Endothelial cell of umbilical vein (primary cell): ENCODE measurements at regions not wholly inside any gene's neighbourhood (a gene's known extent, or its start where the extent isn't known, plus 50 kb on each side); places are given as distances from the start of the nearest gene placed in this dataset.

Experiments used
- BruUV-seq: library from RNA; stranded (reverse); fragments of 400-500 nt; replicated peaks from 2 replicates; lab custom pipeline; 2021; lab: Mats Ljungman, UMichigan
- CTCF ChIA-PET: fragments of 300-600, 350-600 bp; sonication (Branson Sonifier 250); formaldehyde crosslinking; loops from one replicate; lab custom pipeline; 2021; ENCODE audit warnings: antibody characterized with exemption, inconsistent platforms; lab: Charles Lee
- POLR2A ChIA-PET: fragments of 300-600, 350-600 bp; sonication (Branson Sonifier 250); formaldehyde crosslinking; loops from one replicate; lab custom pipeline; 2021; ENCODE audit warnings: antibody characterized with exemption, inconsistent platforms; lab: Charles Lee
- DNase-seq: peaks from one replicate; pipeline ENCODE4 v3.0.0-alpha.2; 2011; ENCODE audit warnings: low read depth, low spot score
- FAIRE-seq: peaks from 2 replicates; lab custom pipeline; 2011; peaks lifted over from hg19 to GRCh38; lab: Jason Lieb, UNC
- H2AFZ ChIP-seq: 2 replicates; pipeline ENCODE4 v1.6.0; 2012; ENCODE audit warnings: low read depth, low read length, control low read depth, inconsistent platforms
- H3K27ac ChIP-seq: 2 replicates; pipeline ENCODE4 v1.5.1; 2011; ENCODE audit warnings: low read depth, mild to moderate bottlenecking, control low read depth, low read length, moderate library complexity; ENCODE audit not compliant: insufficient read depth
- H3K27me3 ChIP-seq, 2 experiments: 2 replicates each; pipeline versions ENCODE4 v1.6.0 to v1.6.1; 2011; ENCODE audit warnings: low read length in 2 of 2, mixed read lengths in 1 of 2; ENCODE audit not compliant: control insufficient read depth in 2 of 2, insufficient read depth in 2 of 2
- H3K36me3 ChIP-seq, 2 experiments: 2 replicates in 1 of 2; 3 replicates in 1 of 2; pipeline ENCODE4 v1.5.1; 2011; ENCODE audit warnings: low read length in 2 of 2, mild to moderate bottlenecking in 1 of 2, moderate library complexity in 1 of 2; ENCODE audit not compliant: control insufficient read depth in 2 of 2, insufficient read depth in 2 of 2; ENCODE audit errors: extremely low read depth in 1 of 2
- H3K4me1 ChIP-seq: 3 replicates; pipeline ENCODE4 v1.5.1; 2011; ENCODE audit warnings: mild to moderate bottlenecking, low read length; ENCODE audit not compliant: control insufficient read depth, insufficient read depth; ENCODE audit errors: extremely low read depth
- H3K4me2 ChIP-seq: 2 replicates; pipeline ENCODE4 v1.6.1; 2011; ENCODE audit warnings: low read length, control low read depth, mixed read lengths; ENCODE audit not compliant: insufficient read depth
- H3K4me3 ChIP-seq, 3 experiments: fragments of 200-600 bp in 1 of 3; sonication (generic), shearing (Covaris generic) in 1 of 3; replicated peaks in 1 of 3; 2 replicates each; pipeline ENCODE4 v1.5.1; 2011 to 2016; ENCODE audit warnings: control low read depth in 3 of 3, low read length in 3 of 3, mild to moderate bottlenecking in 2 of 3, inconsistent platforms in 1 of 3, low read depth in 1 of 3, moderate library complexity in 1 of 3; ENCODE audit not compliant: insufficient read depth in 1 of 3
- H3K79me2 ChIP-seq: 2 replicates; pipeline ENCODE4 v1.6.0; 2012; ENCODE audit warnings: low read length, inconsistent platforms; ENCODE audit not compliant: control insufficient read depth, insufficient read depth
- H3K9ac ChIP-seq: replicated peaks from 2 replicates; pipeline ENCODE3; 2011; ENCODE audit warnings: low read length, control low read depth; ENCODE audit not compliant: insufficient read depth; ENCODE audit errors: extremely low read depth
- H3K9me1 ChIP-seq: replicated peaks from 3 replicates; pipeline ENCODE4 v1.6.0; 2011; ENCODE audit warnings: mild to moderate bottlenecking, low read length; ENCODE audit not compliant: control insufficient read depth, insufficient read depth; ENCODE audit errors: extremely low read depth
- H3K9me3 ChIP-seq: replicated peaks from 2 replicates; pipeline ENCODE4 v1.5.1; 2012; ENCODE audit warnings: low read length, inconsistent platforms; ENCODE audit not compliant: control insufficient read depth, insufficient read depth
- H4K20me1 ChIP-seq: replicated peaks from 2 replicates; pipeline ENCODE3; 2011; ENCODE audit warnings: mild to moderate bottlenecking, low read length; ENCODE audit not compliant: control insufficient read depth, insufficient read depth; ENCODE audit errors: extremely low read depth
- EZH2 ChIP-seq: IDR thresholded peaks from 2 replicates; pipeline ENCODE4 v1.6.1; 2012; ENCODE audit warnings: borderline replicate concordance, low read depth, mild to moderate bottlenecking, moderate library complexity, low read length, inconsistent platforms; ENCODE audit not compliant: severe bottlenecking
- FOS ChIP-seq: IDR thresholded peaks from 2 replicates; pipeline ENCODE4 v1.6.1; 2011; ENCODE audit warnings: mild to moderate bottlenecking, low read length, moderate library complexity, borderline replicate concordance; ENCODE audit not compliant: insufficient read depth
- GATA2 ChIP-seq: IDR thresholded peaks from 2 replicates; pipeline ENCODE4 v1.7.0; 2011; ENCODE audit warnings: low read depth, mild to moderate bottlenecking, moderate library complexity, mixed read lengths, low read length; ENCODE audit not compliant: insufficient read length, insufficient read depth
- JUN ChIP-seq: IDR thresholded peaks from 2 replicates; pipeline ENCODE4 v1.6.1; 2011; ENCODE audit warnings: borderline replicate concordance, low read depth; ENCODE audit not compliant: insufficient read length, insufficient read depth
- MYC ChIP-seq: IDR thresholded peaks from one replicate; pipeline ENCODE4 v1.6.1; 2011; ENCODE audit warnings: mild to moderate bottlenecking, low read depth, low read length
- POLR2A ChIP-seq: IDR thresholded peaks from 2 replicates; pipeline ENCODE4 v1.6.1; 2012; ENCODE audit warnings: low read depth, mild to moderate bottlenecking, control low read depth, low read length
- POLR2AphosphoS5 ChIP-seq: IDR thresholded peaks from 2 replicates; pipeline ENCODE4 v1.6.1; 2012; ENCODE audit warnings: low read depth, mild to moderate bottlenecking, control low read depth, low read length, moderate library complexity; ENCODE audit not compliant: insufficient read depth
- dilution Hi-C: fragments of 300-500 bp; cut with MboI; formaldehyde crosslinking; loops from one replicate; pipeline ENCODE4 v1.15.0; 2019; ENCODE audit warnings: low sequenced_read_pairs; ENCODE audit not compliant: extremely low pct_ligation_motif_present
- intact Hi-C: fragments of 100-400 bp; cut with micrococcal nuclease; formaldehyde crosslinking; loops from one replicate; pipeline ENCODE4 v1.10.0; 2022
- TF ChIP-seq, protein P1 (sequence below), 2 donors: IDR thresholded peaks; 1 replicate in 1 of 2; 2 replicates in 1 of 2; pipeline ENCODE4 v1.5.1; 2011; ENCODE audit warnings: low read length in 2 of 2, mild to moderate bottlenecking in 2 of 2, moderate library complexity in 2 of 2, control low read depth in 1 of 2, inconsistent platforms in 1 of 2, low read depth in 1 of 2; ENCODE audit not compliant: insufficient read depth in 1 of 2; ENCODE audit errors: extremely low read depth in 1 of 2
- TF ChIP-seq, protein P2 (sequence below): IDR thresholded peaks from 2 replicates; pipeline ENCODE4 v1.6.1; 2011; ENCODE audit not compliant: insufficient read depth, insufficient read length

DNA sequence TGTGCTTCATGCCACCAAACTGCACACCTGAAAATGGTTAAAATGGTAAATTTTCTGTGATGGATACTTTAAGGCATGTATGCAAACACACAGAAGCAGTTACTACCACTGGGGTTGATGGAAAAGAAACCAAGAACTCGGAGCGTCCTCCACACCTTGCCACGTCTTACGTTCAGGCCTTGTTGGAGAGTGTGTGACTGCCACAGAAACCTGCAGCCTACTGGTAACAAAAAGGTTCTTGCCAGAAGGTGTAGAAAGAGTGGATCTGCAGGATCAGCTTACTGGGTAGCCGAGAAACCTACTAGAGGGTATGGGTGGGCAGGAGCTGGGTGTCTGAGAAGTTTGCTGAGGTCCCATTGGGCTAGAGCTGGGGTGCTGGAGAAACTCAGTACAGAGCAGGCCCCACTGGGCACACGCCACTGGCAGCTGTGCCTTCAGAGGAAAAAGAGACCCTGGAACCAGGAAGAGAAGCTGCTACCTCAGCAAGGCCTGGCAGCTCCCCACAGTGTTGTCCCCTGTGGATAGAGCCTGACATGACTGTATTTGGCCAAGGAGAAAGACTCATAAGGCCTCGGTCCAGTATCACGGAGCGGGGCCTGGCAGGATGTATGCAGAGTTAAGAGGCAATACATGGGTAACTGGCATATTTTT, 204.6 kb downstream of the SEC14L1 start:
- no TSS peak for BruUV-seq

More for the DNA sequence above, 204.6 kb downstream of the SEC14L1 start:
- H4K20me1 ChIP-seq = peaks cover 2% of the 10 kb centered on the region
- H3K27ac ChIP-seq = no peak overlapping the region
- intact Hi-C loops = no loop called here
- no peaks in the 10 kb centered on the region for H3K9me1 ChIP-seq
- H3K4me1 ChIP-seq = peaks cover 15% of the 10 kb centered on the region
- H3K27me3 ChIP-seq = peaks cover 2 to 9% of the 10 kb centered on the region in 2 experiments
- no peak for TF ChIP-seq EZH2
- TF ChIP-seq, protein P1, sequence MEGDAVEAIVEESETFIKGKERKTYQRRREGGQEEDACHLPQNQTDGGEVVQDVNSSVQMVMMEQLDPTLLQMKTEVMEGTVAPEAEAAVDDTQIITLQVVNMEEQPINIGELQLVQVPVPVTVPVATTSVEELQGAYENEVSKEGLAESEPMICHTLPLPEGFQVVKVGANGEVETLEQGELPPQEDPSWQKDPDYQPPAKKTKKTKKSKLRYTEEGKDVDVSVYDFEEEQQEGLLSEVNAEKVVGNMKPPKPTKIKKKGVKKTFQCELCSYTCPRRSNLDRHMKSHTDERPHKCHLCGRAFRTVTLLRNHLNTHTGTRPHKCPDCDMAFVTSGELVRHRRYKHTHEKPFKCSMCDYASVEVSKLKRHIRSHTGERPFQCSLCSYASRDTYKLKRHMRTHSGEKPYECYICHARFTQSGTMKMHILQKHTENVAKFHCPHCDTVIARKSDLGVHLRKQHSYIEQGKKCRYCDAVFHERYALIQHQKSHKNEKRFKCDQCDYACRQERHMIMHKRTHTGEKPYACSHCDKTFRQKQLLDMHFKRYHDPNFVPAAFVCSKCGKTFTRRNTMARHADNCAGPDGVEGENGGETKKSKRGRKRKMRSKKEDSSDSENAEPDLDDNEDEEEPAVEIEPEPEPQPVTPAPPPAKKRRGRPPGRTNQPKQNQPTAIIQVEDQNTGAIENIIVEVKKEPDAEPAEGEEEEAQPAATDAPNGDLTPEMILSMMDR (IDR thresholded peaks at IDR 0.05; ENCODE audit: extremely low read depth in 1 of 2, insufficient read depth in 1 of 2, low read depth in 1 of 2, low read length in 2 of 2) = no peak
- no peak for TF ChIP-seq JUN
- TF ChIP-seq, protein P2, sequence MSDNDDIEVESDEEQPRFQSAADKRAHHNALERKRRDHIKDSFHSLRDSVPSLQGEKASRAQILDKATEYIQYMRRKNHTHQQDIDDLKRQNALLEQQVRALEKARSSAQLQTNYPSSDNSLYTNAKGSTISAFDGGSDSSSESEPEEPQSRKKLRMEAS = no peak
- no peak for TF ChIP-seq MYC
- TF ChIP-seq POLR2A = no peak
- no peak for TF ChIP-seq POLR2AphosphoS5
- no peak for TF ChIP-seq FOS
- no peak for TF ChIP-seq GATA2
- no peaks in the 10 kb centered on the region for H3K9me3 ChIP-seq
- no peaks in the 10 kb centered on the region for H3K36me3 ChIP-seq
- H3K4me3 ChIP-seq = no peak overlapping the region
- no peak overlapping the region for H3K9ac ChIP-seq
- no peak overlapping the region for H3K4me2 ChIP-seq
- DNase-seq (no peak), FAIRE-seq (no peak)
- CTCF ChIA-PET = interaction anchor here (1.0 to 2.0 kb wide), 3 partner anchors 9 to 55 kb away, joined by 3 to 5 read pairs (median 4); no protein-coding TSS in a partner anchor
- H3K79me2 ChIP-seq = no peaks in the 10 kb centered on the region
- POLR2A ChIA-PET = interaction anchor here (1.0 kb wide), 1 partner anchor 29 kb away, joined by 3 read pairs; no protein-coding TSS in a partner anchor
- dilution Hi-C loops = no loop called here
- H2AFZ ChIP-seq = no peak overlapping the region
